NB4 (cell line): ENCODE measurements at regions not wholly inside any gene's neighbourhood (a gene's known extent, or its start where the extent isn't known, plus 50 kb on each side); places are given as distances from the start of the nearest gene placed in this dataset.
"Not testable (repeated sequence)": the region's sequence is repeated elsewhere in the genome, so short reads cannot be mapped to it uniquely, and the experiment has no call there.

ENCODE experiments used
- DNase-seq: peaks from one replicate; pipeline ENCODE4 v3.0.0; 2010; ENCODE audit warnings: low read depth
- H3K4me3 ChIP-seq: one replicate; pipeline ENCODE4 v1.5.1; 2011; ENCODE audit warnings: mild to moderate bottlenecking, low read depth, low read length, moderate library complexity
- MYC ChIP-seq: IDR thresholded peaks from 2 replicates; pipeline ENCODE4 v1.6.1; 2011; ENCODE audit warnings: low read depth, low read length
- POLR2A ChIP-seq: IDR thresholded peaks from 2 replicates; pipeline ENCODE4 v1.6.1; 2011; ENCODE audit warnings: mild to moderate bottlenecking; ENCODE audit not compliant: insufficient read length; ENCODE audit errors: extremely low read depth
- TF ChIP-seq, protein P1 (sequence below): IDR thresholded peaks from one replicate; pipeline ENCODE4 v1.5.1; 2012; ENCODE audit warnings: low read depth, low read length
- TF ChIP-seq, protein P2 (sequence below): IDR thresholded peaks from 2 replicates; pipeline ENCODE4 v1.6.1; 2011; ENCODE audit warnings: low read depth, low read length

DNA sequence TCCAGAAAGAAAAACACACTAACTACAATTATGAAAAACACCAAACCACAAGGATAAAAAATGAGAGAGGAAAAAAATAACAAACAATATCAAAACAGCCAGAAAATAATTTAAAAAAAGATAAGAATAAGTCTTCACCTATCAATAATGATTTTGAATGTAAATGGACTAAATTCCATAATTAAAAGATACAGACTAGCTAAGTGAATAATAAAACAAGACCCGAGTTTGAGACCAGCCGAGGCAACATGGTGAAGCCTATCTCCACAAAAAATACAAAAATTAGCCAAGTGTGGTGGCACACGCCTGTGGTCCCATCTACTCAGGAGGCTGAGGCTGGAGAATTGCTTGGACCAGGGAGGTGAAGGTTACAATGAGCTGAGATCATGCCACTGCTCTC lies 131.1 kb downstream of the MTERF1 start:
- TF ChIP-seq, protein P1, sequence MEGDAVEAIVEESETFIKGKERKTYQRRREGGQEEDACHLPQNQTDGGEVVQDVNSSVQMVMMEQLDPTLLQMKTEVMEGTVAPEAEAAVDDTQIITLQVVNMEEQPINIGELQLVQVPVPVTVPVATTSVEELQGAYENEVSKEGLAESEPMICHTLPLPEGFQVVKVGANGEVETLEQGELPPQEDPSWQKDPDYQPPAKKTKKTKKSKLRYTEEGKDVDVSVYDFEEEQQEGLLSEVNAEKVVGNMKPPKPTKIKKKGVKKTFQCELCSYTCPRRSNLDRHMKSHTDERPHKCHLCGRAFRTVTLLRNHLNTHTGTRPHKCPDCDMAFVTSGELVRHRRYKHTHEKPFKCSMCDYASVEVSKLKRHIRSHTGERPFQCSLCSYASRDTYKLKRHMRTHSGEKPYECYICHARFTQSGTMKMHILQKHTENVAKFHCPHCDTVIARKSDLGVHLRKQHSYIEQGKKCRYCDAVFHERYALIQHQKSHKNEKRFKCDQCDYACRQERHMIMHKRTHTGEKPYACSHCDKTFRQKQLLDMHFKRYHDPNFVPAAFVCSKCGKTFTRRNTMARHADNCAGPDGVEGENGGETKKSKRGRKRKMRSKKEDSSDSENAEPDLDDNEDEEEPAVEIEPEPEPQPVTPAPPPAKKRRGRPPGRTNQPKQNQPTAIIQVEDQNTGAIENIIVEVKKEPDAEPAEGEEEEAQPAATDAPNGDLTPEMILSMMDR = no peak
- TF ChIP-seq MYC = no peak
- TF ChIP-seq POLR2A = no peak
- TF ChIP-seq, protein P2, sequence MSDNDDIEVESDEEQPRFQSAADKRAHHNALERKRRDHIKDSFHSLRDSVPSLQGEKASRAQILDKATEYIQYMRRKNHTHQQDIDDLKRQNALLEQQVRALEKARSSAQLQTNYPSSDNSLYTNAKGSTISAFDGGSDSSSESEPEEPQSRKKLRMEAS = no peak
- no peak for DNase-seq
- H3K4me3 ChIP-seq = no peak overlapping the region

DNA sequence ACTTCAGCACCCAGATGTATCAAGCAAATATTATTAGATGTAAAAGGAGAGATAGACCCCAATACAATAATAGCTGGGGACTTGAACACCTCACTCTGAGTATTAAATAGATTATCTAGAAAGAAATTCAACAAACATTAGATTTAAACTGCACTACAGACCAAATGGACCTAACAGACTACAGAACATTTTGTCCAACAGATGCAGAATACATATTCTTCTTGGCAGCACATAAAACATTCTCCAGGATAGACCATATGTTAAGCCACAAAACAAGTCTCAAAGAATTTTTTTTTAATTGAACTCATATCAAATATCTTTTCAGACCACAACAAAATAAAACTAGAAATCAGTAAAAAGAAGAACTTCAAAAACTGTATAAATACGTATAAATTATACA lies 130.4 kb downstream of the MTERF1 start:
- H3K4me3 ChIP-seq = no peak overlapping the region
- no peak for DNase-seq
- TF ChIP-seq MYC = no peak
- TF ChIP-seq, protein P2 = no peak
- TF ChIP-seq, protein P1 = no peak
- no peak for TF ChIP-seq POLR2A

DNA sequence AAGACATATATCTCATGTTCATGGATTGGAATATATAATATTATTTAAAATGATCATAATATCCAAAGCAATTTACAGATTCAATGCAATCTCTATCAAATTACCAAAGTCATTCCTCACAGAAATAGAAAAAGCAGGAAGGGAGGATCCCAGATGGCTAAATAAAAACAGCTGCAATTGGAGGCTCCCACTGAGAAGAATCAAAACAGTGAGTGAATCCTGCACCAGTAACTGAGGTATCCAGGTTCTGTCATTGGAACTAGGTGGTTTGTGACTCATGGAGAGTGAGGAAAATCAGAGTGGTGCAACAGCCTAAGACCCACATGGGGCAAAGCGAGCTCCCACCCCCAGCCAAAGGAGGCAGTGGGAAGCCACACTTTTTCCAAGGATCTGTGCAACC lies 128.4 kb downstream of the MTERF1 start:
- no peak for DNase-seq
- no peak overlapping the region for H3K4me3 ChIP-seq
- TF ChIP-seq, protein P2 = no peak
- TF ChIP-seq POLR2A (no peak), MYC (no peak)
- TF ChIP-seq, protein P1 = no peak

DNA sequence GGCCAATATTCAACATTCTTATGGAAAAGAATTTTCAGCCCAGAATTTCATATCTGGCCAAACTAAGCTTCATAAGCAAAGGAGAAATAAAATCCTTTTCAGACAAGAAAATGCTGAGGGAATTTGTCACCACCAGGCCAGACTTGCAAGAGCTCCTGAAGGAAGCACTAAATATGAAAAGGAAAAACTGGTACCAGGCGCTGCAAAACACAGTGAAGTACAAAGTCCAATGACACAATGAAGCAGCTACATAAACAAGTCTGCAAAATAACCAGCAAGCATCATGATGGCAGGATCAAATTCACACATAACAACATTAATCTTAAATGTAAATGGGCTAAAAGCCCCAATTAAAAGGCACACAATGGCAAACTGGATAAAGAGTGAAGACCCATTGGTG lies 126.2 kb downstream of the MTERF1 start:
- DNase-seq = not testable (repeated sequence)

DNA sequence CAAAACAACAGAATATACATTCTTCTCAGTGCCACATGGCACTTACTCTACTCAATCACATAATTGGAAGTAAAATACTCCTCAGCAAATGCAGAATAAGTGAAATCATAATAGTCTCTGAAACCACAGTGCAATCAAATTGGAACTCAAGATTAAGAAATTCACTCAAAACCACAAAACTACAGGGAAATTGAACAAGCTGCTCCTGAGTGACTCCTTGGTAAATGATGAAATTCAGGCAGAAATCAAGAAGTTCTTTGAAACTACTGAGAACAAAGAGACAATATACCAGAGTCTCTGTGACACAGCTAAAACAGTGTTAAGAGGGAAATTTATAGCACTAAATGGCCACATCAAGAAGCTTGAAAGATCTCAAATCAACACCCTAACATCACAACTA lies 125.4 kb downstream of the MTERF1 start:
- H3K4me3 ChIP-seq = not testable (repeated sequence)
- peak; percentile 8 for DNase-seq

More for the DNA sequence above, 126.2 kb downstream of the MTERF1 start:
- not testable (repeated sequence) for H3K4me3 ChIP-seq

DNA sequence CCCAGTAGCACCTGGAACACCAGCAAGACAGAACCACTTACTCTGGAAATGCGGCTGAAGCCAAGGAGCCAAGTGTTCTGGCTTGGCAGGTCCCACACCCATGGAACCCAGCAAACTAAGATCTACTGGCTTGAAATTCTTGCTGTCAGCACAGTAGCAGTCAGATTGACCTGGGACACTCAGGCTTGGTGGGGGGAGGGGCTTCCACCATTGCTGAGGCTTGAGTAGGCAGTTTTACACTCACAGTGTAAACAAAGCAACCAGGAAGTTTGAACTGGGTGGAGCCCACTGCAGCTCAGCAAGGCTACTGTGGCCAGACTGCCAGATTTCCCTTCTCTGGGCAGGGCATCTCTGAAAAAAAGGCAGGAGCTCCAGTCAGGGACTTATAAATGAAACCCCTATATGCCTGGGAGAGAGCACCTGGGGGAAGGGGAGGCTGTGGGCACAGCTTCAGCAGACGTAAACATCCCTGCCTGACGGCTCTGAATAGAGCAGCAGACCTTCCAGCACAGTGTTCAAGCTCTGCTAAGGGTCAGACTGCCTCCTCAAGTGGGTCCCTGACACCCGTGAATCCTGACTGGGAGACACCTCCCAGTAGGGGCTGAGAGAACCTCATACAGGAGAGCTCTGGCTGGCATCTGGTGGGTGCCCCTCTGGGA lies 121.2 kb downstream of the MTERF1 start:
- H3K4me3 ChIP-seq = no peak overlapping the region
- TF ChIP-seq, protein P2 = no peak
- TF ChIP-seq MYC (no peak), POLR2A (no peak)
- TF ChIP-seq, protein P1 = no peak
- peak; percentile 19 for DNase-seq

DNA sequence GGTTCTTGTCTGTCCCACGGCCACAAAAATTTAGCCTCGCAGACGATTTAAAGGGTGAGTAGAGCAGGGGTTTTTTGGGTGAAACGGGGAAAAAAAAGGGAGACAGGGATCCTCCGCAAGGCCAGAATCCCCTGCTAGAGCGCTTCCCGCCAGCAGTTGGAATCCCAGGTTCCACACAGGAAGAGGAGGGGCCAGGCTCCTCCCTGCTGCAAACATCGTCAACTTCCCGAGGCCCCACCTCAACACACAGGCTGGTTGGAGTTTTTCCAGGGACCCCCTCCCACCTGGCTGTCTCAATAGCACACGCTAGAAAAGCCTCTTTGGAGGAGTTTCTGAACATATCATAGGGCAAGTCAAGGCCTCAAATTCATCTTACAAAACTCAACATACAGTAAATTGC lies 112.7 kb downstream of the MTERF1 start:
- no peak for DNase-seq
- TF ChIP-seq POLR2A (no peak), MYC (no peak)
- TF ChIP-seq, protein P2 = no peak
- TF ChIP-seq, protein P1 = no peak
- no peak overlapping the region for H3K4me3 ChIP-seq
